ENCODE measurements at regions not wholly inside any gene's neighbourhood (a gene's known extent, or its start where the extent isn't known, plus 50 kb on each side); places are given as distances from the start of the nearest gene placed in this dataset.

DNA sequence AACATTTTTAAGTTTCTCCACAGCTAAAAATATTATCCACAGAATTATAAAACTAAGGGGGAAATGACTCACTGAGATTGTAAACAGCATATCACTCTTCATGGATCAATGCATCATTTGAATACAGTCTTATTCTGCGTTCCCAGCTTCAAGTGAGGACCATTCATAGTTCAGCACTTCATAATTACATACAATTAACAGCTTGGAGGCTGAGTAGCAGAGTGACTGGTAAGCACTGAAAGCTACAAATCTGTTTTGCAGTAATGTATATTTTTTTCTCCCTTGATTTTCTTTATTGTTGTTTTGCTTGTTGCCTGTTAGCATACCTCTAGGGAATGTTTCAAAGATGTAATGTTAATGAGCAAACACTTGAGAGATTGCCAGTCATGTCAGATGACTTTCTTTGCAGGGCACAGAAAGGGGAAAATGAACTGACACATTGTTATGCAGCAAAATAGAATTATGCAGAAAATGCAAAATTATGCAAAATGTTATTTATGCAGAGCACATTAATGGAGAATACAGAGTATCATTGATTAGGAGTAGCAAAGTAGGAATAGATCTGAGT lies 138.6 kb downstream of the RPS29 start:
- peaks cover 17% of the 10 kb centered on the region for H3K9me3 ChIP-seq

DNA sequence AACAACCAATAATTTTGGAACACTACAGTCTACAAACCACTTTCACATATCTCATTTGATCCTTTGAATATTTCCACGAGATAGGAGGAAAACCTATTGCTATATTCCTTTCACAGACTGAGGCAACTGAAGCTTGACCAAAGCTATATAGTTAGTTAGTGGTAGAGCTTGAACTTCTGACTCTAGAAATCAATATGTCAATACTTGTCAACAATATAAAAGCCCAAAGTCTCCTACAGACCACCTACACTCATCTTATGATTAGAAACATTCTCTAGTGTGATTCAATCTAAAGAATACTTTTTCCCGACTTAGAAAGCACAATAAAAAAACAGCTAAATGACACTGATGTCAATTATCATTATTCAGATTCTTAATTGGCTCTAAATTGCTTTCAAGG lies 139.4 kb downstream of the RPS29 start:
- Histone ChIP-seq H3K27ac (no peak overlapping the region), H4K20me1 (no peaks in the 10 kb centered on the region), H3K4me2 (no peak overlapping the region), H3K4me1 (peaks cover 12% of the 10 kb centered on the region), H3K9ac (no peak overlapping the region), H3K27me3 (no peaks in the 10 kb centered on the region), H3K4me3 (no peak overlapping the region), H3K36me3 (no peaks in the 10 kb centered on the region), H3K9me3 (peaks cover 17% of the 10 kb centered on the region)
- TF ChIP-seq Cebpa-rat (IDR thresholded peaks at IDR 0.05) = no peak

More for the DNA sequence above, 138.6 kb downstream of the RPS29 start:
- H3K4me3 ChIP-seq = no peak overlapping the region
- no peak overlapping the region for H3K9ac ChIP-seq
- H3K36me3 ChIP-seq = no peaks in the 10 kb centered on the region
- H3K4me2 ChIP-seq = no peak overlapping the region
- TF ChIP-seq Cebpa-rat (IDR thresholded peaks at IDR 0.05) = no peak
- H3K27me3 ChIP-seq = no peaks in the 10 kb centered on the region
- no peak overlapping the region for H3K27ac ChIP-seq
- peaks cover 12% of the 10 kb centered on the region for H3K4me1 ChIP-seq
- H4K20me1 ChIP-seq = no peaks in the 10 kb centered on the region

DNA sequence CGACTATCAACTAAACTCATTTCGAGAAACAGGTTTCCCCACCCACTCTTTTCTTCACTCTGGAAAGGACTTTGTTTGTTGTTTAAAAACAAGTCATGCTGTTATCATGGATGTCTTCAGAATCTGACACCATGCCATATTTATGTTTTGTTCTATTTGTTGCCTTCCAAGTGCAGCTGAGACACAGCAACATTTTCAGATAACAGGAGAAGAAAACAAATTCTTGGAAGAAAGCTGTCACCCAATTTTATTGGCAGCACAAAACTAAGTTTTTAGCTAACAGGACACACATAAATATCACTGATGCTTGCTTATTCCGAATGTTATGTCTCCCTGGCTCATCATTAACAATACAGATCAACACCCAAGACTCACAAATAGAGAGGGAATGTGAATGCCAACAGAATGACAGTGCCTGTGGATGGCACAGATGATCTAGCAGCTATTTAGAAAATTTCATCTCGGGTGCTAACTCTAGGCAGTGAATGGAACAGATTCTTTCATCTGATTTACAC lies 147.9 kb downstream of the RPS29 start:
- TF ChIP-seq Cebpa-rat (IDR thresholded peaks at IDR 0.05) = no peak
- Histone ChIP-seq H3K4me1 (no peaks in the 10 kb centered on the region), H3K36me3 (no peaks in the 10 kb centered on the region), H4K20me1 (no peaks in the 10 kb centered on the region), H3K4me2 (no peak overlapping the region), H3K4me3 (no peak overlapping the region), H3K9me3 (peaks cover 14% of the 10 kb centered on the region), H3K27ac (no peak overlapping the region), H3K27me3 (no peaks in the 10 kb centered on the region), H3K9ac (no peak overlapping the region)

DNA sequence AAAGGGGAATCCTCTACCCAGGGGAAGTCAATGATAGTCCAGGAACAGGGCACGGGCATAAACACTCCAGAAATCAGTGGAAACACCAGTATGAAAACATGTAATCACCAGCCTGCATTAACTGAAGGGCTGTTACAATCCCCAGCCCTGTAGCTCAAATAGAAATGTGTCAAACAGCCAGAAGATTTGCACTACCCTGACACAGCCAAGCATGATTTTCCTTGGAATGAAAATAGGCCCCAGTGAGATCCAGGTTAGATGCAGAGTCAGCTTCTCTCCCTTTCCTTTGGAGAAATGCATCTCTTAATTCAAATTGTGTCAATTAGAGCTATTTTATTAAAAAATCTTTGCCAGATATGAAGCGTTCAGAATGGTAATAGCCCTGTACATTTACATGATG lies 158.1 kb downstream of the RPS29 start:
- Histone ChIP-seq H3K4me2 (no peak overlapping the region), H3K4me1 (no peaks in the 10 kb centered on the region), H3K9me3 (peaks cover 32% of the 10 kb centered on the region), H3K27ac (no peak overlapping the region), H4K20me1 (no peaks in the 10 kb centered on the region), H3K36me3 (no peaks in the 10 kb centered on the region), H3K27me3 (no peaks in the 10 kb centered on the region), H3K4me3 (no peak overlapping the region), H3K9ac (no peak overlapping the region)
- TF ChIP-seq Cebpa-rat (IDR thresholded peaks at IDR 0.05) = no peak

DNA sequence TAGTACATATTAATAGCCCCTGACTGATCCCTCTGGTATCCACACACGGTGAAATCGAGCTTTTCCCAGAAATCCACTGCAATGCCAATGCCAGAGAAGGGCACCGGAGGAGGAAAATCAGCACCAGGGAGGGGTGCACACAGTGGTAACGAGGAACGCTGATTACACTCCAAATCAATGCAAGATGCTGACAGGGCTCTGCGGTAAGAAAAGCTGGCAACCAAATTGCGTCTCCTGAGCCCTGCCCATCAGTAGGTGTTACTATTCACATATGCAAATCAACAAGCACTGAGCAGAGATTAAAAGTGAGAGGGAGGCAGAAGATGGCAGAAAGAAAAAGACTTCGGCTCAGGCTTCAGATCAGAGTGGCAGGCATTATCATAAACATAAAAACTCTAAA lies 159.1 kb downstream of the RPS29 start:
- no peak for TF ChIP-seq Cebpa-rat (IDR thresholded peaks at IDR 0.05)
- H3K9ac ChIP-seq = no peak overlapping the region
- H3K36me3 ChIP-seq = no peaks in the 10 kb centered on the region
- no peak overlapping the region for H3K4me3 ChIP-seq
- no peak overlapping the region for H3K4me2 ChIP-seq
- no peaks in the 10 kb centered on the region for H3K27me3 ChIP-seq
- no peak overlapping the region for H3K27ac ChIP-seq
- peaks cover 23% of the 10 kb centered on the region for H3K9me3 ChIP-seq
- H4K20me1 ChIP-seq = no peaks in the 10 kb centered on the region
- no peaks in the 10 kb centered on the region for H3K4me1 ChIP-seq

DNA sequence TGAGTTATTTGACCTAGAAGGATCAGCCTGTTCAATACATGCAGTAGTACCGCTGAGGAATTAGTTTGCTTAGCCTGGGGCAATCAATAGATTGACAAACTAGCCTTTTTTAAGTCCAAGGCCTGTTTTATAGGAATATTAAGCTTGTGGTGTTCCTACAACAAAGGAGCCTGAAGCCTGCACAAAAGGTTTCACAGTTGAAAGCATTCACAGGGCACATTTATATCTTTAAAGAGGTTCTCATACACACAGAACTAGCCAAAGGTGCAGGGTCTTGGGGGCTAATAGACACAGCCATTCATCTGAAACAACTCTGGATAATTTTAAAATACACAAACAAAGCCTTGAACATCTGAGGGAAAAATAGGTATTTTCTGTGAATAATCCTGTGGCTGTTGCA lies 160.3 kb downstream of the RPS29 start:
- Histone ChIP-seq H4K20me1 (no peaks in the 10 kb centered on the region), H3K4me3 (no peak overlapping the region), H3K4me2 (no peak overlapping the region), H3K27me3 (no peaks in the 10 kb centered on the region), H3K27ac (no peak overlapping the region), H3K4me1 (no peaks in the 10 kb centered on the region), H3K9ac (no peak overlapping the region), H3K9me3 (peaks cover 11% of the 10 kb centered on the region), H3K36me3 (no peaks in the 10 kb centered on the region)
- no peak for TF ChIP-seq Cebpa-rat (IDR thresholded peaks at IDR 0.05)

DNA sequence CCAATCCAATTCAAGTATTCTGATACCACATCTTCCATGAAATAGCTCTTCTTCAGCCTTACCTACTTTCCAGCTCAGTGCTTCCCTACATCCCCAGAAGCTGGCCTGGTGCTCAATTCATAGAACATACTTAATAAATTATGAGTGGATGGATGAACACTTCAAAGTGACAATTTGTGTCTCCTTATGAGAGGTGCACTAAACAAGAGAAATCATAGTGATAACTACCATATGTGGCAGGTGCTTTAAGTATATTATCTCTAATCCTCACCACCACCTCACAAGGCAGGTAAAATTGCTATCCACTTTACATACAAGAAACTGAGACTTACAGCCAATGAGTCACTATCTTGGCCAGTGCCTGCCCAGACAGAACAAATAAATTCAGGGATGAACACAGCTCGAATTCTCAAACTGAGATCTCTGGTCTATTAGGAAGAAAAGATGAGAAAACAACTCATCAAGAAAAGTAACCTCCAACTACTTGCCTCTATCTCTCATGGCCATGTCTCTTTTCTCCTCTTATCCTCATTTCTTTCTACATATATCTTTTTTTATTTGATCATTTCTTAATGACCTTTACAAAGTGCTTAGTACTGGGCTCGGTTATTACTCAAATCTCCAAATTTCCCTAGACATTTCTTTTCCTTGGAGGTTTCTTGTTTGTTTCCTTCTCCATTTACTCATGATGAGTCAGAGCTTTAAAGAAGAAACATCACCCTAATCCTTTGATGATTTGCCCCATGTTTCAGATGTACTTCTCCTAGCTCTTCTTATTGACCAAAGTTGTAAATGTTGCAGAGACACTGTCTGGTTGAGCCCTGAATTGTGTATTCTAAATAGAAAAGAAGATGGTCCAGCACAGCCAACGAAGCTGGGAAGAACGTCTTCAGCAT lies 161.5 kb downstream of the RPS29 start:
- H3K4me1 ChIP-seq = no peaks in the 10 kb centered on the region
- peaks cover 5% of the 10 kb centered on the region; the same call in 1 of the 2 replicates for H3K9me3 ChIP-seq
- H3K4me2 ChIP-seq = no peak overlapping the region
- H3K27ac ChIP-seq = no peak overlapping the region
- no peak overlapping the region for H3K9ac ChIP-seq
- no peak for TF ChIP-seq Cebpa-rat (IDR thresholded peaks at IDR 0.05)
- H3K36me3 ChIP-seq = no peaks in the 10 kb centered on the region
- H3K27me3 ChIP-seq = no peaks in the 10 kb centered on the region
- H4K20me1 ChIP-seq = no peaks in the 10 kb centered on the region
- H3K4me3 ChIP-seq = no peak overlapping the region

DNA sequence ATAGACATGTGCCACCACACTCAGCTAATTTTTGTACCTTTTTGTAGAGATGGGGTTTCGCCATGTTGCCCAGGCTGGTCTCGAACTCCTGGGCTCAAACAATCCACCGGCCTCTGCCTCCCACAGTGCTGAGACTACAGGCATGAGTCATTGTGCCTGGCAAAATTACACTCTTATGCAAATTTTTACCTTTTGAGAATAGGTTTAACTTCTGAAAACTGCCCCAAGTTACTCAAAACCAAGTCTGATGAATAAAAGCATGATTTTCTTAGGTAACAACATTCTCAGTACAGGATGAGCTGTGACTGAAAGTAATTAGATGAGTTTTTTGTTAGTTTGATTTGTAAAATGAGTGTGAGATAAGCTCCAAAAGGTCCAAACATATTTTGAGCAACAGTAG lies 166.0 kb downstream of the RPS29 start:
- H3K27me3 ChIP-seq = no peaks in the 10 kb centered on the region
- TF ChIP-seq Cebpa-rat (IDR thresholded peaks at IDR 0.05) = no peak

DNA sequence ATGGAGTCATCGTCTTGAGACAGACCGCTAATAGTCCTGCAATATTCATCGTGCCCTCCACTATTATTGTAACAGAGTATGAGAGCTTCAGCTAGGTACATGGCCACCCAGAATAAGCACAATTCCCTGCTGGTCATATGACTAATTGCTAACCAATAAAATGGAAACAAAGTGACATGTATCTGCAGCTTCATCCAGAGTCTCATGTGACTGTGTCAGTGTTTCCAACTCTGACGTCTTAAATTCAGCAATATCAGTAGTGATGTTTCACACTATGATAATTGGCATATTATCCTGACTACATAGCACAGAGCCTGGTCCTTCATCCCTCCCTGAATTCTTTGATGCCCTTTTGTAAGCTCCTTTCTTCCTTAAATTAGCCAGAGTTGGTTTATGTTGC lies 167.4 kb downstream of the RPS29 start:
- Histone ChIP-seq H4K20me1 (no peaks in the 10 kb centered on the region), H3K27me3 (no peaks in the 10 kb centered on the region), H3K36me3 (no peaks in the 10 kb centered on the region), H3K9ac (no peak overlapping the region), H3K4me2 (no peak overlapping the region), H3K4me1 (no peaks in the 10 kb centered on the region), H3K4me3 (no peak overlapping the region), H3K27ac (no peak overlapping the region), H3K9me3 (no peaks in the 10 kb centered on the region)
- TF ChIP-seq Cebpa-rat (IDR thresholded peaks at IDR 0.05) = no peak

More for the DNA sequence above, 166.0 kb downstream of the RPS29 start:
- Histone ChIP-seq H3K9me3 (no peaks in the 10 kb centered on the region), H4K20me1 (no peaks in the 10 kb centered on the region), H3K4me3 (no peak overlapping the region), H3K36me3 (no peaks in the 10 kb centered on the region), H3K9ac (no peak overlapping the region), H3K27ac (no peak overlapping the region), H3K4me1 (no peaks in the 10 kb centered on the region), H3K4me2 (no peak overlapping the region)

DNA sequence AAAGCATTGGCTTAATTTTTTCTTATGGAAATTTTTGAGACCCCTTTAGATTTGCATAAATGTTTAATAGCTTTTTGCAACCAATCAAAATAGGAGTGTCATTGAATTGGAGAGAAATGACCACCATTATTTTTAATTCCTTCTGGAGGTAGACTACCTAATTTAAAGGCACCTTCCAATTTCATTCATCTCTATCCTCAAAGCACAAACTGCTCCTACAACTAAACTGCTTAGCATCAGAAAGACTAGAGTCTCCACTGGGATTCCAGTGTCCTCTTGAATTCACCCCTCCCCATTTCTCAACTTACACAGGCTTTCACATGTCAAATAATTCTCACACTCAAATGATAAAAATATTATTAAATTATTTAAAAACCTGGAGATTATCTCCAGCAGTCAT lies 168.4 kb downstream of the RPS29 start:
- no peak for TF ChIP-seq Cebpa-rat (IDR thresholded peaks at IDR 0.05)
- H3K4me2 ChIP-seq = no peak overlapping the region

More for the DNA sequence above, 168.4 kb downstream of the RPS29 start:
- Histone ChIP-seq H3K4me3 (no peak overlapping the region), H3K9ac (no peak overlapping the region), H3K9me3 (no peaks in the 10 kb centered on the region), H3K4me1 (no peaks in the 10 kb centered on the region), H4K20me1 (no peaks in the 10 kb centered on the region), H3K27me3 (no peaks in the 10 kb centered on the region), H3K27ac (no peak overlapping the region), H3K36me3 (no peaks in the 10 kb centered on the region)
